MCF 10A (cell line): ENCODE measurements at regions not wholly inside any gene's neighbourhood (a gene's known extent, or its start where the extent isn't known, plus 50 kb on each side); places are given as distances from the start of the nearest gene placed in this dataset.
A peak's percentile ranks its signal among the peaks of the same experiment; 100 is the strongest.

Experiments
- BruUV-seq: library from RNA; stranded (reverse); fragments of 400-500 nt; replicated peaks from 2 replicates; lab custom pipeline; 2021; lab: Mats Ljungman, UMichigan
- CTCF ChIA-PET: fragments of 300-600 bp; sonication (Branson Sonifier 250); formaldehyde crosslinking; extraction: SDS; loops from one replicate; lab custom pipeline; 2021; ENCODE audit warnings: antibody characterized with exemption, inconsistent platforms; lab: Yijun Ruan, JAX
- POLR2A ChIA-PET: fragments of 300-600, 350-650 bp; sonication (Branson Sonifier 250); formaldehyde crosslinking; extraction: SDS; loops from one replicate; lab custom pipeline; 2020; ENCODE audit warnings: antibody characterized with exemption, inconsistent platforms; lab: Yijun Ruan, JAX
- DNase-seq: peaks from one replicate; pipeline ENCODE4 v3.0.0-alpha.2; 2018; ENCODE audit not compliant: unreplicated experiment
- H3K27ac Mint-ChIP-seq: one replicate; pipeline ENCODE4 v1.8.0; 2022; ENCODE audit warnings: mild to moderate bottlenecking, low read depth, mixed read lengths; ENCODE audit not compliant: unreplicated experiment
- H3K27me3 Mint-ChIP-seq: one replicate; pipeline ENCODE4 v1.8.0; 2022; ENCODE audit warnings: mixed read lengths; ENCODE audit not compliant: insufficient read depth, unreplicated experiment
- H3K36me3 Mint-ChIP-seq: one replicate; pipeline ENCODE4 v1.8.0; 2022; ENCODE audit warnings: mild to moderate bottlenecking, moderate library complexity, mixed read lengths; ENCODE audit not compliant: insufficient read depth, unreplicated experiment
- H3K4me1 Mint-ChIP-seq: one replicate; pipeline ENCODE4 v1.8.0; 2022; ENCODE audit warnings: mixed read lengths; ENCODE audit not compliant: insufficient read depth, unreplicated experiment
- H3K4me3 Mint-ChIP-seq: one replicate; pipeline ENCODE4 v1.8.0; 2022; ENCODE audit warnings: mild to moderate bottlenecking, moderate library complexity, mixed read lengths; ENCODE audit not compliant: unreplicated experiment
- H3K9me3 Mint-ChIP-seq: one replicate; pipeline ENCODE4 v1.8.0; 2022; ENCODE audit warnings: mixed read lengths; ENCODE audit not compliant: unreplicated experiment
- intact Hi-C: fragments of 100-400 bp; cut with micrococcal nuclease; formaldehyde crosslinking; loops from 2 replicates; pipeline ENCODE4 v1.14.1; 2022
- TF ChIP-seq, protein P1 (sequence below): fragments of 200-600 bp; IDR thresholded peaks from one replicate; pipeline ENCODE4 v1.8.0; 2022; ENCODE audit warnings: antibody characterized with exemption, mild to moderate bottlenecking; ENCODE audit not compliant: unreplicated experiment

DNA sequence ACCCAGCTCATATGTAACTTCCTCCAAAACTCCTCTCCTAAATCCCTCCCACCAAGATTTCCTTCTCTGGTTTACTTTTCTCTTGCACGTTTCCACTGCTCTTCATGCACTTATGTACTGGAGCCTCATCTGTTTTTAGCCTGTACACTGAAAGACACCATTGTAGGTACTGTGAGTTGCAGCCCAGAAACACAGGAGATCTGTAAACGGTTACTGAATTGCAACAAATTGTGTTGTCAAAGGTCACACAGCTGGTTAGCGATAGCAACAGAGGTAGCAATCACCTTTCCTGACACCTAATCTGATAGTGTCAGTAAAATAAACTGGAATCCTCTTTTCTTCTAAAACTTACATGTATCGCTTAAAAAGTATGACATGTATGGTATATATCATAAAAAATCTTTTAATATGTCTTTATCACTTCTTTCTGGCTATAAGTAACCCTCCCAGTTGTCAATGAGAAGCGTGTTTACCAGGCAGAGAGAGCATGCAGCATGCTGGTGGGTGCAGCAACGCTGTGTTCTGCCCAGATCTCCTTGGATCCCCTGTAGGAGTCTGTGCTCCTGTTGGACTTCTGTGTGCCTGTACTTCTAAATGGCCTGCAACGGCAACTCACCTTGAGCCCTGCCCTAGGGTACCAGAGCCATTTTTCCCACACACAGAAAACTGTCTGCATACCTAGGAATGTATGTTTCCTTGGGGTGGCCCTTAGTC lies 121.5 kb upstream of the CPM start:
- Mint-ChIP-seq H3K27me3 (no peaks in the 10 kb centered on the region), H3K9me3 (no peaks in the 10 kb centered on the region), H3K4me1 (peaks cover 25% of the 10 kb centered on the region), H3K27ac (peak overlapping the region; percentile 39), H3K4me3 (no peak overlapping the region), H3K36me3 (peaks cover 4% of the 10 kb centered on the region)
- TF ChIP-seq, protein P1, sequence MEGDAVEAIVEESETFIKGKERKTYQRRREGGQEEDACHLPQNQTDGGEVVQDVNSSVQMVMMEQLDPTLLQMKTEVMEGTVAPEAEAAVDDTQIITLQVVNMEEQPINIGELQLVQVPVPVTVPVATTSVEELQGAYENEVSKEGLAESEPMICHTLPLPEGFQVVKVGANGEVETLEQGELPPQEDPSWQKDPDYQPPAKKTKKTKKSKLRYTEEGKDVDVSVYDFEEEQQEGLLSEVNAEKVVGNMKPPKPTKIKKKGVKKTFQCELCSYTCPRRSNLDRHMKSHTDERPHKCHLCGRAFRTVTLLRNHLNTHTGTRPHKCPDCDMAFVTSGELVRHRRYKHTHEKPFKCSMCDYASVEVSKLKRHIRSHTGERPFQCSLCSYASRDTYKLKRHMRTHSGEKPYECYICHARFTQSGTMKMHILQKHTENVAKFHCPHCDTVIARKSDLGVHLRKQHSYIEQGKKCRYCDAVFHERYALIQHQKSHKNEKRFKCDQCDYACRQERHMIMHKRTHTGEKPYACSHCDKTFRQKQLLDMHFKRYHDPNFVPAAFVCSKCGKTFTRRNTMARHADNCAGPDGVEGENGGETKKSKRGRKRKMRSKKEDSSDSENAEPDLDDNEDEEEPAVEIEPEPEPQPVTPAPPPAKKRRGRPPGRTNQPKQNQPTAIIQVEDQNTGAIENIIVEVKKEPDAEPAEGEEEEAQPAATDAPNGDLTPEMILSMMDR, result no peak
- BruUV-seq, result no TSS peak
- CTCF ChIA-PET, result interaction anchor here (0.8 kb wide), 1 partner anchor 16 kb away, joined by 3 read pairs; no protein-coding TSS in a partner anchor
- intact Hi-C loops, result no loop called here
- no peak for DNase-seq
- POLR2A ChIA-PET, result interaction anchor here (0.6 to 3.9 kb wide), 4 partner anchors 30 to 639 kb away, joined by 3 to 15 read pairs (median 4); no protein-coding TSS in a partner anchor

DNA sequence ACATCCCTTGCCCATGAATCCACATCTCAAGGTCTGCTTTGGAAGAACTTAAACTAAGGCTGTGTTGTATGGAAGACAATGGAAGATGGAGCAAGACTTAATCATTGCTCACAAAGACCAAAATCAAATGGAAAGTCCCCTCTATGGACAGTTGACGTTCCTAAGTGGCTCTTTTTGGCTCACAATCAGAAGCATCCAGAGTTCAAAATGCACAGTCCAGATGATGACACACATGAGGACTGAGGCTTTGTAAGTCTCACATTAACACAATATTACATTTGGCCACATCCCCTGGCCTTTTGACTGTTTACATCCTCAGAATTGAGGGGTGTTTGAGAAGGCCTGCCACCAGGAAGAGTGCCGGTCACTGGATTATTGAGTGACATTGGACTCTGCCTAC lies 122.3 kb upstream of the CPM start:
- H3K27me3 Mint-ChIP-seq, result no peaks in the 10 kb centered on the region
- no TSS peak for BruUV-seq
- CTCF ChIA-PET, result no interaction called here
- no peak for DNase-seq
- H3K27ac Mint-ChIP-seq, result peak overlapping the region; percentile 39
- H3K9me3 Mint-ChIP-seq, result no peaks in the 10 kb centered on the region
- peaks cover 6% of the 10 kb centered on the region for H3K36me3 Mint-ChIP-seq
- TF ChIP-seq, protein P1, result no peak
- intact Hi-C loops, result no loop called here
- H3K4me1 Mint-ChIP-seq, result peaks cover 28% of the 10 kb centered on the region
- POLR2A ChIA-PET, result interaction anchor here (1.0 to 3.9 kb wide), 2 partner anchors 30 to 40 kb away, joined by 4 to 15 read pairs; no protein-coding TSS in a partner anchor
- H3K4me3 Mint-ChIP-seq, result no peak overlapping the region

DNA sequence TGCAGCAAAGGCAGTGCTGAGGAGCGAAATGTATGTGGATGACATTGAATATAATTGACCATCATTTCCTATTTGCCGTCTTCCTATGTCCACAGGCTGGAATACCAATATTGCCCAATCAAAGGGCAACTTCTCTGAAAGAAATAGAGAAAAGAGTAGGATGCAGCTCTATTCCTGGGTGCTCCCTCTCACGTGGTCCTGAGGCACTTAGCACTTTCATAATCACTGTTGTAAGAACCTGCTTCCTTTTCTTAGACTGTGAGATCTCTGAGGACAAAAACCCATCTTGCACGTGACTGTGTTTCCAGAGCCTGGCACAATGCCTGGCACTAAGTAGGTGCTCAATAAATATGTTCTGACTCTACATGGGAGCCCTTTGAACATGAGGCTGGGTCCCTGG lies 122.7 kb upstream of the CPM start:
- no TSS peak for BruUV-seq
- Mint-ChIP-seq H3K36me3 (peaks cover 6% of the 10 kb centered on the region), H3K27me3 (no peaks in the 10 kb centered on the region), H3K27ac (peak overlapping the region; percentile 39), H3K9me3 (no peaks in the 10 kb centered on the region), H3K4me1 (peaks cover 28% of the 10 kb centered on the region), H3K4me3 (no peak overlapping the region)
- no peak for DNase-seq
- TF ChIP-seq, protein P1, result no peak
- intact Hi-C loops, result no loop called here
- CTCF ChIA-PET, result interaction anchor here (0.6 kb wide), 1 partner anchor 106 kb away, joined by 3 read pairs; no protein-coding TSS in a partner anchor
- POLR2A ChIA-PET, result interaction anchor here (0.6 to 2.3 kb wide), 2 partner anchors 31 to 187 kb away, joined by 3 to 11 read pairs; no protein-coding TSS in a partner anchor

DNA sequence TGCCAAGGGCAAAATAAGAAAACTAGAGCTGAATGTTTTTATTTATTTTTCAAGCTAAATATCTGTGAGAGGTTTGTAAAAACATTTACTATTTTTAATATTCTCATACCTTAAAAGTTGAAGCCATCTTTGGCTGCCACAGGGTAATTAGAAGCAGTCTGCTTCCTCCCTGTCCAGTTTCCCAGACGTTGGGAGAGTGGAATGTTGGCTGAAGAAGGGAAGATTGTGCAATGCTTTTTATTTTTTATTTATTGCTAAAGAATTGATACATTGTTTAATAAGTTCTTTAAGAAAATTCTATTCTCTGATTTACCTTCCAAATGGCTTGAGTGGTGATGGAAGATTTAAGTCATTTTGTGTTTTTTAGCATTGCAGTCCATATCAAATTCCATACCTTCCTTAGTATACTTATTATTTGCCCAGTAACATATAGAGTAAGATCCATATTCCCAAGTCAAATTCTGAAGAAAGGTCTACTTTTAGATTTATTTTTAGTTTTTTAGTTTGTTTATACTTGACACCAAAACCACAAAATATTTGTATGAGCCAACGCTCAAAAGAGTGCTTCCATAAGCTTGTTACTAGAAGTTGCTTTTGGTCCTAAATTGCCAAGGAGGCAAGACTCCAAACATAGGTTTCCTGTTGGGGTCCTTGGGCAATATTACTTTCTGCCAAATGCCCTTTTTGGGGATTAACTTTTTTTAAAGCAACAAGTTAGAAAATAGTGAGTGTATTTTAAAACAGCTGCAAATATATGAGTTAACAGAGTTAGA lies 124.0 kb upstream of the CPM start:
- Mint-ChIP-seq H3K36me3 (peaks cover 6% of the 10 kb centered on the region), H3K4me3 (no peak overlapping the region), H3K4me1 (peaks cover 28% of the 10 kb centered on the region), H3K27me3 (no peaks in the 10 kb centered on the region), H3K27ac (no peak overlapping the region), H3K9me3 (no peaks in the 10 kb centered on the region)
- ChIA-PET CTCF (interaction anchor here (0.9 kb wide), 1 partner anchor 13 kb away, joined by 4 read pairs; no protein-coding TSS in a partner anchor), POLR2A (interaction anchor here (1.2 to 2.3 kb wide), 3 partner anchors 9 to 49 kb away, joined by 3 to 11 read pairs (median 4); no protein-coding TSS in a partner anchor)
- intact Hi-C loops, result no loop called here
- TF ChIP-seq, protein P1, result no peak
- no TSS peak for BruUV-seq
- DNase-seq, result peak; percentile 47
